NT2/D1 (cell line): ENCODE measurements at regions not wholly inside any gene's neighbourhood (a gene's known extent, or its start where the extent isn't known, plus 50 kb on each side); places are given as distances from the start of the nearest gene placed in this dataset.

Experiments used
- DNase-seq: peaks from one replicate; pipeline ENCODE4 v3.0.0-alpha.2; 2011; ENCODE audit warnings: low read depth, low spot score
- H3K27me3 ChIP-seq: 2 replicates; pipeline ENCODE4 v1.6.0; 2011; ENCODE audit warnings: mild to moderate bottlenecking; ENCODE audit not compliant: insufficient read length, insufficient read depth
- H3K36me3 ChIP-seq: 2 replicates; pipeline ENCODE4 v1.6.1; 2011; ENCODE audit warnings: mild to moderate bottlenecking, low read length, mixed read lengths; ENCODE audit not compliant: insufficient read depth, insufficient read length
- H3K4me1 ChIP-seq: 2 replicates; pipeline ENCODE4 v1.5.1; 2011; ENCODE audit not compliant: insufficient read depth, insufficient read length
- H3K4me3 ChIP-seq: 2 replicates; pipeline ENCODE4 v1.5.1; 2011; ENCODE audit warnings: low read depth; ENCODE audit not compliant: insufficient read length
- H3K9ac ChIP-seq: 2 replicates; pipeline ENCODE4 v1.6.0; 2011; ENCODE audit warnings: low read depth; ENCODE audit not compliant: insufficient read length
- H3K9me3 ChIP-seq: 2 replicates; pipeline ENCODE4 v1.5.1; 2011; ENCODE audit warnings: mild to moderate bottlenecking, low read length; ENCODE audit not compliant: insufficient read depth
- SUZ12 ChIP-seq: IDR thresholded peaks from 2 replicates; pipeline ENCODE4 v1.6.1; 2011; ENCODE audit not compliant: insufficient read length, insufficient read depth; ENCODE audit errors: extremely low read depth
- YY1 ChIP-seq: IDR thresholded peaks from 2 replicates; pipeline ENCODE4 v1.6.1; 2011; ENCODE audit not compliant: insufficient read length, insufficient read depth
- ZNF274 ChIP-seq: IDR thresholded peaks from 2 replicates; pipeline ENCODE4 v1.6.1; 2011; ENCODE audit warnings: mild to moderate bottlenecking, low read depth, low read length

- Histone ChIP-seq H3K36me3 (no peaks in the 10 kb centered on the region), H3K4me3 (no peak overlapping the region), H3K27me3 (no peaks in the 10 kb centered on the region), H3K9me3 (no peaks in the 10 kb centered on the region), H3K4me1 (no peaks in the 10 kb centered on the region), H3K9ac (no peak overlapping the region)
- TF ChIP-seq YY1 (no peak), ZNF274 (no peak), SUZ12 (no peak)
- no peak for DNase-seq
Observed at GRCh38 chr13:106916329-106916976, 348.5 kb upstream of the ARGLU1 start.

GRCh38 chr13:106915146-106915545 is 347.2 kb upstream of the ARGLU1 start:
- Histone ChIP-seq H3K9ac (no peak overlapping the region), H3K36me3 (no peaks in the 10 kb centered on the region), H3K27me3 (no peaks in the 10 kb centered on the region), H3K9me3 (peaks cover 5% of the 10 kb centered on the region; the same call in 1 of the 2 replicates), H3K4me3 (no peak overlapping the region), H3K4me1 (no peaks in the 10 kb centered on the region)
- DNase-seq = no peak
- no peak for TF ChIP-seq YY1
- no peak for TF ChIP-seq ZNF274
- TF ChIP-seq SUZ12 = no peak

GRCh38 chr13:106911627-106912026 is 343.7 kb upstream of the ARGLU1 start:
- DNase-seq = no peak
- Histone ChIP-seq H3K9ac (no peak overlapping the region), H3K36me3 (no peaks in the 10 kb centered on the region), H3K4me3 (no peak overlapping the region), H3K4me1 (no peaks in the 10 kb centered on the region), H3K9me3 (peaks cover 5% of the 10 kb centered on the region; the same call in 1 of the 2 replicates), H3K27me3 (no peaks in the 10 kb centered on the region)
- TF ChIP-seq YY1 (no peak), ZNF274 (no peak), SUZ12 (no peak)

GRCh38 chr13:106911020-106911419 is 343.1 kb upstream of the ARGLU1 start:
- peaks cover 5% of the 10 kb centered on the region; the same call in 1 of the 2 replicates for H3K9me3 ChIP-seq
- TF ChIP-seq ZNF274 (no peak), SUZ12 (no peak), YY1 (no peak)
- no peak for DNase-seq
- H3K4me3 ChIP-seq = no peak overlapping the region
- no peaks in the 10 kb centered on the region for H3K36me3 ChIP-seq
- H3K9ac ChIP-seq = no peak overlapping the region
- H3K4me1 ChIP-seq = no peaks in the 10 kb centered on the region
- no peaks in the 10 kb centered on the region for H3K27me3 ChIP-seq

GRCh38 chr13:106906426-106906996 is 338.6 kb upstream of the ARGLU1 start:
- TF ChIP-seq SUZ12 (no peak), ZNF274 (no peak), YY1 (no peak)
- Histone ChIP-seq H3K4me1 (no peaks in the 10 kb centered on the region), H3K27me3 (no peaks in the 10 kb centered on the region), H3K4me3 (no peak overlapping the region), H3K36me3 (no peaks in the 10 kb centered on the region), H3K9me3 (peaks cover 5% of the 10 kb centered on the region; the same call in 1 of the 2 replicates), H3K9ac (no peak overlapping the region)
- no peak for DNase-seq

GRCh38 chr13:106905380-106906162 is 337.6 kb upstream of the ARGLU1 start:
- Histone ChIP-seq H3K27me3 (no peaks in the 10 kb centered on the region), H3K9me3 (no peaks in the 10 kb centered on the region), H3K4me1 (no peaks in the 10 kb centered on the region), H3K4me3 (no peak overlapping the region), H3K36me3 (no peaks in the 10 kb centered on the region), H3K9ac (no peak overlapping the region)
- TF ChIP-seq YY1 (no peak), ZNF274 (no peak), SUZ12 (no peak)
- no peak for DNase-seq

- H3K4me1 ChIP-seq = no peaks in the 10 kb centered on the region
- no peaks in the 10 kb centered on the region for H3K27me3 ChIP-seq
- no peaks in the 10 kb centered on the region for H3K36me3 ChIP-seq
- TF ChIP-seq SUZ12 (no peak), YY1 (no peak), ZNF274 (no peak)
- no peaks in the 10 kb centered on the region for H3K9me3 ChIP-seq
- no peak overlapping the region for H3K4me3 ChIP-seq
- no peak overlapping the region for H3K9ac ChIP-seq
- no peak for DNase-seq
Observed at GRCh38 chr13:106899442-106899841, 331.5 kb upstream of the ARGLU1 start.
